IMR-90 (cell line): ENCODE measurements at regions not wholly inside any gene's neighbourhood (a gene's known extent, or its start where the extent isn't known, plus 50 kb on each side); places are given as distances from the start of the nearest gene placed in this dataset.

Source experiments
- ATAC-seq: fragments of 200-7000 bp; cut with Tn5 transposase; 2 replicates; pipeline ENCODE4 v1.9.1; 2020; ENCODE audit warnings: low read depth, mild to moderate bottlenecking, moderate library complexity
- BruUV-seq: library from RNA; stranded (reverse); fragments of 400-500 nt; replicated peaks from 2 replicates; lab custom pipeline; 2021; lab: Mats Ljungman, UMichigan
- CTCF ChIA-PET: fragments of 300-600 bp; formaldehyde crosslinking; extraction: SDS; loops from one replicate; lab custom pipeline; 2021; ENCODE audit warnings: antibody characterized with exemption; lab: Yijun Ruan, JAX
- POLR2A ChIA-PET: fragments of 300-600 bp; sonication (Branson Sonifier 250); formaldehyde crosslinking; loops from one replicate; lab custom pipeline; 2022; ENCODE audit warnings: antibody characterized with exemption; ENCODE audit not compliant: unreplicated experiment; lab: Charles Lee
- DNase-seq: peaks from one replicate; pipeline ENCODE4 v3.0.0; 2013
- H2AFZ ChIP-seq: replicated peaks from 2 replicates; pipeline ENCODE3; 2013; ENCODE audit warnings: low read length, mild to moderate bottlenecking; ENCODE audit not compliant: poor library complexity
- H2AK5ac ChIP-seq: 2 replicates; pipeline ENCODE4 v1.6.1; 2013; ENCODE audit warnings: low read depth, low read length, inconsistent platforms
- H2AK9ac ChIP-seq: replicated peaks from 2 replicates; pipeline ENCODE3; 2013; ENCODE audit warnings: mild to moderate bottlenecking, low read depth, low read length, moderate library complexity; ENCODE audit not compliant: poor library complexity
- H2BK120ac ChIP-seq: 2 replicates; pipeline ENCODE4 v1.6.1; 2013; ENCODE audit warnings: low read depth, low read length, inconsistent platforms
- H2BK15ac ChIP-seq: 3 replicates; pipeline ENCODE4 v1.6.1; 2013; ENCODE audit warnings: low read depth, low read length, inconsistent platforms
- H2BK20ac ChIP-seq: 2 replicates; pipeline ENCODE4 v1.6.1; 2013; ENCODE audit warnings: low read depth, mild to moderate bottlenecking, inconsistent platforms, low read length, moderate library complexity
- H2BK5ac ChIP-seq: 2 replicates; pipeline ENCODE4 v1.6.1; 2013; ENCODE audit warnings: mild to moderate bottlenecking, low read depth, low read length, inconsistent platforms; ENCODE audit not compliant: poor library complexity, severe bottlenecking
- H3K14ac ChIP-seq: replicated peaks from 2 replicates; pipeline ENCODE4 v1.6.1; 2013; ENCODE audit warnings: low read depth, low read length, inconsistent platforms
- H3K18ac ChIP-seq: 2 replicates; pipeline ENCODE4 v1.6.1; 2013; ENCODE audit warnings: low read depth, low read length, control low read depth
- H3K23ac ChIP-seq: 2 replicates; pipeline ENCODE4 v1.6.1; 2013; ENCODE audit warnings: low read depth, low read length, inconsistent platforms
- H3K27ac ChIP-seq: 2 replicates; pipeline ENCODE4 v1.5.1; 2013; ENCODE audit warnings: mild to moderate bottlenecking, control low read depth, low read length; ENCODE audit not compliant: insufficient read depth
- H3K27me3 ChIP-seq: 2 replicates; pipeline ENCODE4 v1.6.1; 2013; ENCODE audit warnings: low read length; ENCODE audit not compliant: control insufficient read depth, insufficient read depth
- H3K36me3 ChIP-seq: 2 replicates; pipeline ENCODE4 v1.6.1; 2013; ENCODE audit warnings: low read length, mixed read lengths; ENCODE audit not compliant: control insufficient read depth, insufficient read depth
- H3K4ac ChIP-seq: 2 replicates; pipeline ENCODE4 v1.6.1; 2013; ENCODE audit warnings: low read depth, low read length, inconsistent platforms
- H3K4me1 ChIP-seq: 2 replicates; pipeline ENCODE4 v1.6.1; 2013; ENCODE audit warnings: low read length, mixed read lengths; ENCODE audit not compliant: control insufficient read depth, insufficient read depth
- H3K4me2 ChIP-seq: 2 replicates; pipeline ENCODE4 v1.6.1; 2013; ENCODE audit warnings: low read depth, mild to moderate bottlenecking, control low read depth, low read length, moderate library complexity
- H3K4me3 ChIP-seq: 2 replicates; pipeline ENCODE4 v1.5.1; 2013; ENCODE audit warnings: low read depth, mild to moderate bottlenecking, control low read depth, low read length, moderate library complexity; ENCODE audit not compliant: insufficient read depth
- H3K56ac ChIP-seq: 2 replicates; pipeline ENCODE4 v1.6.1; 2013; ENCODE audit warnings: low read length, inconsistent platforms; ENCODE audit not compliant: insufficient read depth; ENCODE audit errors: extremely low read depth
- H3K79me1 ChIP-seq, 2 experiments: 2 replicates each; pipeline ENCODE4 v1.6.1; 2013; ENCODE audit warnings: low read length in 2 of 2, inconsistent platforms in 1 of 2, low read depth in 1 of 2
- H3K9ac ChIP-seq: 2 replicates; pipeline ENCODE4 v1.6.1; 2013; ENCODE audit warnings: low read depth, low read length, control low read depth
- H3K9me1 ChIP-seq: 2 replicates; pipeline ENCODE4 v1.6.1; 2013; ENCODE audit warnings: low read length, inconsistent platforms; ENCODE audit not compliant: insufficient read depth
- H3K9me3 ChIP-seq: 2 replicates; pipeline ENCODE4 v1.6.1; 2013; ENCODE audit warnings: low read length; ENCODE audit not compliant: control insufficient read depth, insufficient read depth
- H4K20me1 ChIP-seq: 2 replicates; pipeline ENCODE4 v1.6.1; 2013; ENCODE audit warnings: low read length, inconsistent platforms; ENCODE audit not compliant: insufficient read depth
- H4K5ac ChIP-seq: 2 replicates; pipeline ENCODE4 v1.6.1; 2013; ENCODE audit warnings: mild to moderate bottlenecking, low read depth, low read length, control low read depth
- H4K8ac ChIP-seq, 2 experiments: 2 replicates each; pipeline ENCODE4 v1.6.1; 2013; ENCODE audit warnings: low read depth in 2 of 2, low read length in 2 of 2, control low read depth in 1 of 2, inconsistent platforms in 1 of 2
- H4K91ac ChIP-seq: 2 replicates; pipeline ENCODE4 v1.6.1; 2013; ENCODE audit warnings: low read depth, low read length, inconsistent platforms; ENCODE audit not compliant: insufficient read depth
- BHLHE40 ChIP-seq: fragments of 150-350 bp; IDR thresholded peaks from 2 replicates; pipeline ENCODE4 v1.6.1; 2016; ENCODE audit warnings: mild to moderate bottlenecking, low read depth, low read length
- CHD1 ChIP-seq: IDR thresholded peaks from 2 replicates; pipeline ENCODE4 v1.6.1; 2012; ENCODE audit warnings: low read depth, low read length, improper control_type of control experiment
- MAFK ChIP-seq: IDR thresholded peaks from 2 replicates; pipeline ENCODE4 v1.6.1; 2012; ENCODE audit warnings: low read depth, low read length, improper control_type of control experiment
- MXI1 ChIP-seq: IDR thresholded peaks from 2 replicates; pipeline ENCODE4 v1.6.1; 2012; ENCODE audit warnings: low read depth, mild to moderate bottlenecking, low read length, moderate library complexity, borderline replicate concordance
- NFE2L2 ChIP-seq: fragments of 150-350 bp; IDR thresholded peaks from 2 replicates; pipeline ENCODE4 v1.6.1; 2016; ENCODE audit warnings: low read depth, mild to moderate bottlenecking, low read length
- POLR2A ChIP-seq: IDR thresholded peaks from 2 replicates; pipeline ENCODE4 v1.6.1; 2012; ENCODE audit warnings: mild to moderate bottlenecking, low read depth, low read length
- RAD21 ChIP-seq: IDR thresholded peaks from 2 replicates; pipeline ENCODE4 v1.6.1; 2012; ENCODE audit warnings: low read length, improper control_type of control experiment
- RFX5 ChIP-seq: IDR thresholded peaks from 2 replicates; pipeline ENCODE4 v1.8.0; 2012; ENCODE audit warnings: low read depth, mild to moderate bottlenecking, low read length, moderate library complexity
- WGBS, 2 experiments: methylation state at CpG; one replicate each; pipeline versions ENCODE4 v1.1.5 to v1.1.7; 2013; ENCODE audit warnings: missing lambda C conversion rate in 2 of 2; ENCODE audit not compliant: insufficient read length in 1 of 2; ENCODE audit errors: extremely low coverage in 2 of 2; 5-methylcytosine and 5-hydroxymethylcytosine counted together
- dilution Hi-C: fragments of 300-500 bp; cut with HindIII; formaldehyde crosslinking; loops from one replicate; pipeline ENCODE4 v1.14.3; 2018; ENCODE audit warnings: low sequenced_read_pairs; ENCODE audit not compliant: unreplicated experiment
- in situ Hi-C: fragments of 300-500 bp; cut with MboI; formaldehyde crosslinking; loops from 3 replicates; pipeline ENCODE4 v1.14.3; 2019; ENCODE audit warnings: low sequenced_read_pairs, inconsistent platforms, mixed read lengths
- intact Hi-C: fragments of 100-400 bp; cut with micrococcal nuclease; formaldehyde crosslinking; loops from 2 replicates; pipeline ENCODE4 v1.10.0; 2022
- TF ChIP-seq, protein P1 (sequence below): fragments of 150-350 bp; IDR thresholded peaks from 2 replicates; pipeline ENCODE4 v1.6.1; 2016; ENCODE audit warnings: low read depth, mild to moderate bottlenecking, low read length, moderate library complexity, borderline replicate concordance

DNA sequence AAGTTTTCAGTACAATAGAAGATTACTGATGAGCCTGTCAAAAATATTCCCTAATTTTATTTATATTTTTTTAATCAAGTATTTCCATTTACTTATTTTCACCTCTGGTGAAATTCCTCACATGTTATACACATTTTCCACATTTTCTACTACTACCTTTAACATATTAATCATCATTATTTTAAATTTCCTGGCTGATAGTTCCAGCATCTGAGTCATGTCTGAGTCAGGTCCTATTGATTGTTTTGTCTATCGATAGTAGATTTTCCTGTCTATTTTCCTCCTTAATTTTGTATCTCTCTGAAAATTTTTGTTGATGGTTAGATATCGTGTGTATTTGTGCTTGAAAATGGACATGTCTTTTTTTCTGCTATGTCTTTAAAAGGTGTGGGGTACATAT is 211.8 kb upstream of the DSEL start:
- H2BK15ac ChIP-seq = no peak overlapping the region
- H2BK20ac ChIP-seq = no peak overlapping the region
- H4K91ac ChIP-seq = no peak overlapping the region
- H2AK9ac ChIP-seq = no peak overlapping the region
- no peak overlapping the region for H3K4ac ChIP-seq
- H3K79me1 ChIP-seq = no peaks in the 10 kb centered on the region
- ATAC-seq (no peak), DNase-seq (no peak)
- dilution Hi-C loops = no loop called here
- H2AFZ ChIP-seq = no peak overlapping the region
- H3K4me2 ChIP-seq = no peak overlapping the region
- ChIA-PET POLR2A (no interaction called here), CTCF (no interaction called here)
- no peaks in the 10 kb centered on the region for H3K9me1 ChIP-seq
- H3K4me1 ChIP-seq = no peaks in the 10 kb centered on the region
- no peaks in the 10 kb centered on the region for H3K36me3 ChIP-seq
- H2BK120ac ChIP-seq = no peak overlapping the region
- in situ Hi-C loops = no loop called here
- no peak overlapping the region for H4K5ac ChIP-seq
- WGBS, 2 experiments = no CpG with 5 or more reads among the region's 2 CpGs
- TF ChIP-seq CHD1 = no peak
- no peak for TF ChIP-seq MXI1
- TF ChIP-seq MAFK = no peak
- TF ChIP-seq BHLHE40 = no peak
- no peak for TF ChIP-seq RAD21
- TF ChIP-seq, protein P1, sequence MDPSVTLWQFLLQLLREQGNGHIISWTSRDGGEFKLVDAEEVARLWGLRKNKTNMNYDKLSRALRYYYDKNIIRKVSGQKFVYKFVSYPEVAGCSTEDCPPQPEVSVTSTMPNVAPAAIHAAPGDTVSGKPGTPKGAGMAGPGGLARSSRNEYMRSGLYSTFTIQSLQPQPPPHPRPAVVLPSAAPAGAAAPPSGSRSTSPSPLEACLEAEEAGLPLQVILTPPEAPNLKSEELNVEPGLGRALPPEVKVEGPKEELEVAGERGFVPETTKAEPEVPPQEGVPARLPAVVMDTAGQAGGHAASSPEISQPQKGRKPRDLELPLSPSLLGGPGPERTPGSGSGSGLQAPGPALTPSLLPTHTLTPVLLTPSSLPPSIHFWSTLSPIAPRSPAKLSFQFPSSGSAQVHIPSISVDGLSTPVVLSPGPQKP = no peak
- TF ChIP-seq NFE2L2 = no peak
- TF ChIP-seq RFX5 = no peak
- no peak for TF ChIP-seq POLR2A
- intact Hi-C loops = no loop called here
- no peak overlapping the region for H3K27ac ChIP-seq
- no peak overlapping the region for H2BK5ac ChIP-seq
- H3K27me3 ChIP-seq = no peaks in the 10 kb centered on the region
- BruUV-seq = no TSS peak
- no peak overlapping the region for H2AK5ac ChIP-seq
- no peak overlapping the region for H3K14ac ChIP-seq
- no peak overlapping the region for H3K4me3 ChIP-seq
- no peak overlapping the region for H3K9ac ChIP-seq
- H4K8ac ChIP-seq = no peak overlapping the region
- no peaks in the 10 kb centered on the region for H3K9me3 ChIP-seq
- no peak overlapping the region for H3K23ac ChIP-seq
- H4K20me1 ChIP-seq = no peaks in the 10 kb centered on the region
- H3K18ac ChIP-seq = no peak overlapping the region
- no peak overlapping the region for H3K56ac ChIP-seq
